ENCODE measurements at regions not wholly inside any gene's neighbourhood (a gene's known extent, or its start where the extent isn't known, plus 50 kb on each side); places are given as distances from the start of the nearest gene placed in this dataset.

DNA sequence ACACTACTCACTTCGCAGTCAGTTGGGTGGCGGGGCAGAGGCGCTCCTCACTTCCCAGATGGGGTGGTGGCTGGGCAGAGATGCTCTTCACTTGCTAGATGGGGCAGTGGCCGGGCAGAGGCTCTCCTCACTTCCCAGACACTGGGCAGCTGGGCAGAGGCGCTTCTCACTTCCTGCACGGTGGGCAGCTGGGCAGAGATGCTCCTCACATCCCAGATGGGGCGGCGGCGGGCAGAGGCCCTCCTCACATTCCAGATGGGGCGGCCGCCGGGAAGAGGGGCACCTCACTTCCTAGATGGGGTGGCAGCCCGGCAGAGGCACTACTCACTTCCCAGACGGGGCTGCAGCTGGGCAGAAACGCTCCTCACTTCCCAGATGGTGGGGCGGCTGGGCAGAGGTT lies 199.8 kb downstream of the RTL9 start:
- Histone ChIP-seq H3K9me3 (no peaks in the 10 kb centered on the region), H3K4me1 (no peaks in the 10 kb centered on the region), H3K36me3 (no peaks in the 10 kb centered on the region), H3K4me3 (no peak overlapping the region), H3K27me3 (no peaks in the 10 kb centered on the region), H3K27ac (no peak overlapping the region)
- intact Hi-C loops (cut with DNase I) = no loop called here
- DNase-seq = peak in 1 of 3 donors; percentile 42
- no peak for ATAC-seq
- WGBS (ENCODE audit: insufficient coverage, low coverage, low lambda C conversion rate, missing lambda C conversion rate) = no CpG with 5 or more reads among the region's 16 CpGs
- no peak for TF ChIP-seq POLR2A (IDR thresholded peaks at IDR 0.05)
- TF ChIP-seq, protein P1, sequence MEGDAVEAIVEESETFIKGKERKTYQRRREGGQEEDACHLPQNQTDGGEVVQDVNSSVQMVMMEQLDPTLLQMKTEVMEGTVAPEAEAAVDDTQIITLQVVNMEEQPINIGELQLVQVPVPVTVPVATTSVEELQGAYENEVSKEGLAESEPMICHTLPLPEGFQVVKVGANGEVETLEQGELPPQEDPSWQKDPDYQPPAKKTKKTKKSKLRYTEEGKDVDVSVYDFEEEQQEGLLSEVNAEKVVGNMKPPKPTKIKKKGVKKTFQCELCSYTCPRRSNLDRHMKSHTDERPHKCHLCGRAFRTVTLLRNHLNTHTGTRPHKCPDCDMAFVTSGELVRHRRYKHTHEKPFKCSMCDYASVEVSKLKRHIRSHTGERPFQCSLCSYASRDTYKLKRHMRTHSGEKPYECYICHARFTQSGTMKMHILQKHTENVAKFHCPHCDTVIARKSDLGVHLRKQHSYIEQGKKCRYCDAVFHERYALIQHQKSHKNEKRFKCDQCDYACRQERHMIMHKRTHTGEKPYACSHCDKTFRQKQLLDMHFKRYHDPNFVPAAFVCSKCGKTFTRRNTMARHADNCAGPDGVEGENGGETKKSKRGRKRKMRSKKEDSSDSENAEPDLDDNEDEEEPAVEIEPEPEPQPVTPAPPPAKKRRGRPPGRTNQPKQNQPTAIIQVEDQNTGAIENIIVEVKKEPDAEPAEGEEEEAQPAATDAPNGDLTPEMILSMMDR (IDR thresholded peaks at IDR 0.05) = no peak

DNA sequence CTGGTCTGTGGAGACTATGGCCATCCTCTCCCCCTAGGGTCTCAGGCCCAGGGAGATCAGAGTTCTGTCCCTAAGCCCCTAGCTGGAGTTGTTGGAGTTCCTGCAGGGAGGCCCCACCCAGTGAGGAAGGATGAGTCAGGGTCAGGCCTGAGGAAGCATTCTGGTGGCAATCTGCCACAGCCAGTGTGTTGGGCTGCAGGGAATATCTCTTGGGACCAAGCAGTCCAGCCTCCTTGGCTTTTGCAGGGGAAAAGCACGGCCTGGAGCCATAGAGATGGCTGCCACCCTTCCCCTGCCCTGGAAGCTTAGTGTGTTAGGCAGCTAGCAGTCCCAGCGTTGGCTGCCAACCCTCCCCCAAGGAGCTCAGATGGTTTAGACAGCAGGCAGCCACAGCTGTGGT lies 202.4 kb downstream of the RTL9 start:
- Histone ChIP-seq H3K27ac (no peak overlapping the region), H3K9me3 (no peaks in the 10 kb centered on the region), H3K36me3 (no peaks in the 10 kb centered on the region), H3K4me1 (no peaks in the 10 kb centered on the region), H3K4me3 (no peak overlapping the region), H3K27me3 (no peaks in the 10 kb centered on the region)
- intact Hi-C loops (cut with DNase I) = no loop called here
- no CpG with 5 or more reads among the region's 2 CpGs for WGBS (ENCODE audit: insufficient coverage, low coverage, low lambda C conversion rate, missing lambda C conversion rate)
- ATAC-seq (no peak), DNase-seq (no peak)
- TF ChIP-seq, protein P1 (IDR thresholded peaks at IDR 0.05) = no peak
- no peak for TF ChIP-seq POLR2A (IDR thresholded peaks at IDR 0.05)

DNA sequence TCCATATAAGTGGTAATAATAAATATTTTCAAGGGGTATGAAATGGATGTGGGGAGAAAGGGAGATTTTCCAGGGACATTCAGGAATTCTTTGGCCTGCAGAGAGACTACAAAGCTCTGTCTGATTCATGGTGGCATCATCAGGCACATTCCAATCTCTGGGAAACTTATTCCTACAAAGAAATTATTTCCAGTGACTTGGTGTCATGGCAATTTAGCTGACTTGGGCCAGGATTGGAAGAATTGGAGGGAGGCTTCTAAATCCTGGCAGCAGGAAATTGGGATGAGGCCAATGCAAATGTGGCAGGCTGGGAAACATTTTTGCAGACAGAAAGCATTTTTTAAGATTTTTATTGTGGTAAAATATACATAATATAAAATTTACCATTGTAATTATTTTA lies 204.6 kb downstream of the RTL9 start:
- Histone ChIP-seq H3K4me3 (no peak overlapping the region), H3K27me3 (no peaks in the 10 kb centered on the region), H3K27ac (no peak overlapping the region), H3K4me1 (no peaks in the 10 kb centered on the region), H3K36me3 (no peaks in the 10 kb centered on the region), H3K9me3 (no peaks in the 10 kb centered on the region)
- DNase-seq (no peak), ATAC-seq (no peak)
- TF ChIP-seq, protein P1 (IDR thresholded peaks at IDR 0.05) = no peak
- no peak for TF ChIP-seq POLR2A (IDR thresholded peaks at IDR 0.05)
- intact Hi-C loops (cut with DNase I) = no loop called here

DNA sequence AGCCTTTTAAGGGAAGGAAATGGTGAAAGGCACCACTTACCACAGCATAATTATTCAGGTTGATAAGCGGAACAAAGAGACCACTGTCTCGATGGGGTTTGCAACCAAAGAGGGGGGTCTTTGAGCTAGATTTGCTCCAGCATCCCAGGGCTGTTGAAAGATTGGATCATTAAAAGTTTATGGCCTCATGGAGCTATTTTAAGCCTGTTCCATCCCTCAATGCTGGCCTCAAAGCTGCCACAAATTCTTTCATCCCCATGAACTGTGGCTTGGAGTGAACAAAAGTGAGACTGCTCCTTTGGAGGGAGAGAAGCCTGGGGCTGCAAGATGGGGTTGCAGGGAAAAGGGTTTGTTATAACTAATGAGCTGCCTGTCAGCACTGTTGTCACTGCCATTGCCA lies 209.8 kb downstream of the RTL9 start:
- no peaks in the 10 kb centered on the region for H3K36me3 ChIP-seq
- no peak for DNase-seq
- no peak overlapping the region for H3K27ac ChIP-seq
- intact Hi-C loops (cut with DNase I) = no loop called here
- no peaks in the 10 kb centered on the region for H3K9me3 ChIP-seq
- H3K27me3 ChIP-seq = no peaks in the 10 kb centered on the region
- TF ChIP-seq, protein P1 (IDR thresholded peaks at IDR 0.05) = no peak
- TF ChIP-seq POLR2A (IDR thresholded peaks at IDR 0.05) = no peak
- no peak overlapping the region for H3K4me3 ChIP-seq
- no peaks in the 10 kb centered on the region for H3K4me1 ChIP-seq
- 39% methylated on average over 2 of the region's 2 CpGs for WGBS (ENCODE audit: insufficient coverage, low coverage, low lambda C conversion rate, missing lambda C conversion rate)
- no peak for ATAC-seq

DNA sequence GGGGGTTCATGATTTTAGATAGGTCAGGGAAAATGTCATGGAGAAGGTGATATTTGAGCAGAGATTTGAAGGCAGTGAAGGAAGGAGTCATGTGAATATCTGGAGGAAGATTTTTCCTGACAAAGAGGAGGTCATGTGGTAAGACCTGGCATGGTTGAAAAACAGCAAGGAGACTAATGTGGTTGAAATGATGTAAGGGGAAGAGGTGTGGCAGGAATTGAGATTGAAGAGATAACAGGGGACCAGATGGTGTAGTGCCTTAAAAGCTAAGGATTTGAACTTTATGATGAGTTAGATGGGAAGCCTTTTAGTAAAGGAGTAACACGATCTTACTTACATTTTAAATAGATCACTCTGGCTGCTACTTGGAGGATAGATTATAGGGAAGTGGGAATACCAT lies 210.9 kb downstream of the RTL9 start:
- no peak overlapping the region for H3K4me3 ChIP-seq
- intact Hi-C loops (cut with DNase I) = no loop called here
- no peak for DNase-seq
- H3K4me1 ChIP-seq = no peaks in the 10 kb centered on the region
- no peak overlapping the region for H3K27ac ChIP-seq
- WGBS (ENCODE audit: insufficient coverage, low coverage, low lambda C conversion rate, missing lambda C conversion rate) = 46% methylated on average over 1 of the region's 1 CpG
- no peak for ATAC-seq
- no peak for TF ChIP-seq POLR2A (IDR thresholded peaks at IDR 0.05)
- TF ChIP-seq, protein P1 (IDR thresholded peaks at IDR 0.05) = no peak
- no peaks in the 10 kb centered on the region for H3K27me3 ChIP-seq
- no peaks in the 10 kb centered on the region for H3K36me3 ChIP-seq
- no peaks in the 10 kb centered on the region for H3K9me3 ChIP-seq

Data from right lobe of liver (tissue), 6 donors.